ENCODE measurements at regions not wholly inside any gene's neighbourhood (a gene's known extent, or its start where the extent isn't known, plus 50 kb on each side); places are given as distances from the start of the nearest gene placed in this dataset.

DNA sequence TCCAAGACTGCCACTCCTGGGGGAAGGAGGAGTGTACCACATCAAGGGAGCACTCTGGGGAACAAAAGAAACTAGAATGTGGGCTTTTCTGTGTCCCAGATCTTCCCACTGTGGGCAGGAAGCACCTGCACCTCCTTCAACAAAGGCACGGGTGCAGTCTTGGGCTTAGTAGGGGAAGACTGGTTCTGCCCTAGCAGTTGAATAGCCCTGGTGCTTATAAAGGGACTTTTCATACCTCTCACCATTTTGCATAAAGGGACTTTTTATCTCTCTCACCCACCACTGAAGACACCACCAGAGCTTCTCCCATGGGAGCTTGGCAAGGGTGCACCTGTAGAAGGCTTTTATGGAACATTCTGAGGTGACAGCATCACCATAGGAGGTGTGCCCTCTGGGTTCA is 65.8 kb upstream of the MS4A8 start:
- Histone ChIP-seq H3K56ac (ENCODE audit: insufficient read length, low read depth, low read length) (no peak overlapping the region), H3K9me3 (ENCODE audit: control insufficient read depth, low read depth, low read length) (no peaks in the 10 kb centered on the region), H2AK5ac (ENCODE audit: insufficient read length, low read length) (no peak overlapping the region), H3K4me2 (ENCODE audit: insufficient read depth, insufficient read length, low read length) (no peak overlapping the region), H3K23me2 (ENCODE audit: insufficient read length, low read depth, low read length, poor library complexity, severe bottlenecking) (no peaks in the 10 kb centered on the region), H3K18ac (ENCODE audit: insufficient read length, low read depth, low read length) (no peak overlapping the region), H3K23ac (ENCODE audit: insufficient read length, low read depth, low read length) (no peak overlapping the region), H4K5ac (ENCODE audit: insufficient read length, low read depth, low read length) (no peak overlapping the region), H3K27ac (ENCODE audit: insufficient read length, low read depth, low read length) (no peak overlapping the region), H4K20me1 (ENCODE audit: control insufficient read depth, insufficient read depth, insufficient read length) (no peaks in the 10 kb centered on the region), H3K27me3 (ENCODE audit: insufficient read depth, low read length) (no peaks in the 10 kb centered on the region), H4K91ac (ENCODE audit: insufficient read length, low read depth, low read length) (no peak overlapping the region), H4K8ac (replicated peaks; ENCODE audit: insufficient read length, low read depth, low read length) (no peak overlapping the region), H3K79me1 (ENCODE audit: insufficient read depth, low read depth, low read length, poor library complexity, severe bottlenecking) (no peaks in the 10 kb centered on the region), H3K14ac (ENCODE audit: insufficient read depth, low read length) (no peak overlapping the region), H2AFZ (ENCODE audit: low read length) (no peak overlapping the region), H2BK20ac (ENCODE audit: low read depth, low read length, poor library complexity, severe bottlenecking) (no peak overlapping the region), H3T11ph (ENCODE audit: low read length) (no peak overlapping the region), H3K79me2 (ENCODE audit: insufficient read depth, low read length) (no peaks in the 10 kb centered on the region), H3K9ac (ENCODE audit: extremely low read depth, insufficient read length, low read length) (no peak overlapping the region), H2BK12ac (ENCODE audit: insufficient read length, low read depth, low read length) (no peak overlapping the region), H3K4ac (ENCODE audit: low read depth, low read length) (no peak overlapping the region), H3K4me1 (ENCODE audit: insufficient read depth, low read length) (no peaks in the 10 kb centered on the region), H2BK5ac (ENCODE audit: insufficient read length, low read length) (no peak overlapping the region), H2BK15ac (ENCODE audit: low read depth, low read length) (no peak overlapping the region), H2BK120ac (ENCODE audit: low read depth, low read length, poor library complexity, severe bottlenecking) (no peak overlapping the region)
- WGBS (ENCODE audit: extremely low coverage, insufficient read length, low lambda C conversion rate) = no CpG with 5 or more reads among the region's 1 CpG
- Mint-ChIP-seq H3K4me1 (peaks cover 0 to 3% of the 10 kb centered on the region in 2 experiments; a peak in 1 of 4 replicates), H3K9me3 (peaks cover 10 to 17% of the 10 kb centered on the region in 2 experiments; a peak in 4 of 5 replicates), H3K4me3 (no peak overlapping the region), H3K27ac (no peak overlapping the region), H3K27me3 (ENCODE audit: low read depth) (peaks cover under 1% of the 10 kb centered on the region; the same call in 1 of the 2 replicates), H3K36me3 (ENCODE audit: insufficient read depth in 1 of 3, low read depth in 3 of 3) (peaks cover 0 to 4% (median 0%) of the 10 kb centered on the region in 3 experiments; a peak in 2 of 7 replicates)
- DNase-seq = no peak
- TF ChIP-seq, protein P1, sequence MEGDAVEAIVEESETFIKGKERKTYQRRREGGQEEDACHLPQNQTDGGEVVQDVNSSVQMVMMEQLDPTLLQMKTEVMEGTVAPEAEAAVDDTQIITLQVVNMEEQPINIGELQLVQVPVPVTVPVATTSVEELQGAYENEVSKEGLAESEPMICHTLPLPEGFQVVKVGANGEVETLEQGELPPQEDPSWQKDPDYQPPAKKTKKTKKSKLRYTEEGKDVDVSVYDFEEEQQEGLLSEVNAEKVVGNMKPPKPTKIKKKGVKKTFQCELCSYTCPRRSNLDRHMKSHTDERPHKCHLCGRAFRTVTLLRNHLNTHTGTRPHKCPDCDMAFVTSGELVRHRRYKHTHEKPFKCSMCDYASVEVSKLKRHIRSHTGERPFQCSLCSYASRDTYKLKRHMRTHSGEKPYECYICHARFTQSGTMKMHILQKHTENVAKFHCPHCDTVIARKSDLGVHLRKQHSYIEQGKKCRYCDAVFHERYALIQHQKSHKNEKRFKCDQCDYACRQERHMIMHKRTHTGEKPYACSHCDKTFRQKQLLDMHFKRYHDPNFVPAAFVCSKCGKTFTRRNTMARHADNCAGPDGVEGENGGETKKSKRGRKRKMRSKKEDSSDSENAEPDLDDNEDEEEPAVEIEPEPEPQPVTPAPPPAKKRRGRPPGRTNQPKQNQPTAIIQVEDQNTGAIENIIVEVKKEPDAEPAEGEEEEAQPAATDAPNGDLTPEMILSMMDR (conservative IDR thresholded peaks at IDR 0.05) = no peak

Data from H9 (cell line).